Retinal pigment epithelial cell (primary cell): ENCODE measurements at regions not wholly inside any gene's neighbourhood (a gene's known extent, or its start where the extent isn't known, plus 50 kb on each side); places are given as distances from the start of the nearest gene placed in this dataset.

Experiments
- DNase-seq: peaks from one replicate; pipeline ENCODE4 v3.0.0-alpha.2; 2010; ENCODE audit warnings: low read depth
- H3K4me3 ChIP-seq: 2 replicates; pipeline ENCODE4 v1.5.1; 2011; ENCODE audit warnings: mild to moderate bottlenecking, low read length, control low read depth, moderate library complexity
- TF ChIP-seq, protein P1 (sequence below): conservative IDR thresholded peaks from 2 replicates; pipeline ENCODE4 v1.5.1; 2011; ENCODE audit warnings: low read depth, low read length, control low read depth, inconsistent platforms

DNA sequence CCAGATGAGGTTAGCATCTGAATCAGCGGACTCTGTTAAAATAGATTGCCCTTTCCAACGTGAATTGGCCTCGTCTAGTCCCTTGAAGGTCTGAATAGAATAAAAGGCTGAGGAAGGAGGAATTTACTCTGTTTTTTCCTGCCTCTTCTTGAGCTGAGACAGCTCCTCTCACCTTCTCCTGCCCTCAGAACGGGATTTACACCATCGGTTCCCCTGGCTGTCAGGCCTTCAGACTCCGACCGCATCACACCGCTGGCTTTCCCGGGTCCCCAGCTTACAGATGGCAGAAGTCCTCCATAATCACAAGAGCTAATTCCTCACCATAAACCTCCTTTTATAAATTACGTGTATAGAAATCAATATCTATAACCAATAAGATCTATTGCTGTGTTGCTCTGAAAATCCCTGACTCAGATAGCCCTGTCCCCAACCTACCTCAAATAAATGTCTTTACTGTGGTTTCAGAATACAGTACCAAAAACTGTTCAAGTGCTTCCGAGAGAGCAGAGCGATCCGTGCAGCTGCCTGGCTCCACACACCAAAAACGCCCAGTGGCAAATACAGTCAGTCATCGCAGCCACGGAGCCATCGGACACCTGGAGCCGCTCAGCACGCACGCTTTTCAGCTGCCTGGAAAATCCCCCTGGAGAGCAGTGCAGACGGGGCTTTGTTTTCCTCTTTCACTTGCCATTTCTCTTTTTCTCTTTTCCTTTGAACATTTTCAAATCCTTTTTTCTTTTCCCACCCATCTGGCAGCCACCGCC is 196.9 kb downstream of the NRP2 start:
- H3K4me3 ChIP-seq = no peak overlapping the region
- TF ChIP-seq, protein P1, sequence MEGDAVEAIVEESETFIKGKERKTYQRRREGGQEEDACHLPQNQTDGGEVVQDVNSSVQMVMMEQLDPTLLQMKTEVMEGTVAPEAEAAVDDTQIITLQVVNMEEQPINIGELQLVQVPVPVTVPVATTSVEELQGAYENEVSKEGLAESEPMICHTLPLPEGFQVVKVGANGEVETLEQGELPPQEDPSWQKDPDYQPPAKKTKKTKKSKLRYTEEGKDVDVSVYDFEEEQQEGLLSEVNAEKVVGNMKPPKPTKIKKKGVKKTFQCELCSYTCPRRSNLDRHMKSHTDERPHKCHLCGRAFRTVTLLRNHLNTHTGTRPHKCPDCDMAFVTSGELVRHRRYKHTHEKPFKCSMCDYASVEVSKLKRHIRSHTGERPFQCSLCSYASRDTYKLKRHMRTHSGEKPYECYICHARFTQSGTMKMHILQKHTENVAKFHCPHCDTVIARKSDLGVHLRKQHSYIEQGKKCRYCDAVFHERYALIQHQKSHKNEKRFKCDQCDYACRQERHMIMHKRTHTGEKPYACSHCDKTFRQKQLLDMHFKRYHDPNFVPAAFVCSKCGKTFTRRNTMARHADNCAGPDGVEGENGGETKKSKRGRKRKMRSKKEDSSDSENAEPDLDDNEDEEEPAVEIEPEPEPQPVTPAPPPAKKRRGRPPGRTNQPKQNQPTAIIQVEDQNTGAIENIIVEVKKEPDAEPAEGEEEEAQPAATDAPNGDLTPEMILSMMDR = no peak
- DNase-seq = no peak

DNA sequence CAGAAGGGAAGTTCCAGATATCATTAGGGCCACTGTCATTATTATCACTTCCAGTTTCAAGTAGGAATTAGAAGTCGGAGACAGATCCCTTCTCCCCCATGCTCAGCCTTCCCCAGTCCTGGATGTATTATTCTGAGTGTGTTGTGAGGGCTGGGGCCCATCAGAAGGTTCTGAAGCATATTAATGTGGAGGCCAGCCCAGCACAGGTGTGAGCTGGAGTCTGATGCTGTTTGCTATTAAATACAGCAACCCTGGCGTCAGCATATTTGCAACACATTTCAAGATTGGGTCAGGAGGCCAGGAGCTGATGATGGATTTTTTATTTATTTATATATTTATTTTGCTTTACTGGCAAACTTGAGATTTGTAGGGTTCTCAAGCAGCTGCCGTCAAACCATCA is 195.2 kb downstream of the NRP2 start:
- TF ChIP-seq, protein P1 = no peak
- no peak overlapping the region for H3K4me3 ChIP-seq
- DNase-seq = no peak

DNA sequence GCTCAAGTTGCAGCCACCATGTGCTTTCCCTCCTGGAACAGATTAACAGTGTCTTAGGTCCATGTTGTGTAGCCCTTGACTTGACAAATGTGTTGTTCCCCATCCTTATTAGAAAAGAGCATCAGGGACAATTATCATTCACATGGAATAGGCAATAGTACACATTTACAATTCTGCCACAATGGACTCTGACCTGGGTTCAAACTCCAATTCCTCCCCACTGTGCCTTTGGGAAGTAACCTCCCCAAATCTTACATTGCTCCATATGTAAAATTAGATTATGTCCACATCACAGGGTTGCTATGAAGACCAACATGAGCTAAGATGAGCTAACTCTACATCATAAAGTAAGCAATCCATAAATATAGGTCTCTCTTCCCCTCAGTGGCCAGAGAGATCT is 193.8 kb downstream of the NRP2 start:
- TF ChIP-seq, protein P1 = no peak
- H3K4me3 ChIP-seq = no peak overlapping the region
- no peak for DNase-seq

DNA sequence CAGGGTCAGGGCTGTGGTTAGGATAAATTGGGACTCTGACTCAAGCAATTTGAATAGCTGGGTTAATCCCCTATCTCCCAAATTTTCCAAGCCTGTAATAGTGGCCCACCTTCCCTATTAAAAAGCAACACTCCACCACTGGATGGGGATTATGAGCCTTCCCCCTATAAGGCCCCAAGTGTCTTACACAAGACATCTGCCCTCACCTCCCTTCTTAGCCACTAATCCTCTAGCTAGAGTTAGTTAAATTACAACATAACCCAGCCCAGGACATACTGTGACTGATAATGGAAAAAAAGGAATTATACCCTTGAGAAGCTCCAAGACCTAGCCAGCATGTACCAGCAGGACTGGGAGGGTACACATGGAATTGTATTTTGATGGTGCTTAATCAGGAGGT is 190.4 kb downstream of the NRP2 start:
- no peak overlapping the region for H3K4me3 ChIP-seq
- TF ChIP-seq, protein P1 = no peak
- DNase-seq = no peak

DNA sequence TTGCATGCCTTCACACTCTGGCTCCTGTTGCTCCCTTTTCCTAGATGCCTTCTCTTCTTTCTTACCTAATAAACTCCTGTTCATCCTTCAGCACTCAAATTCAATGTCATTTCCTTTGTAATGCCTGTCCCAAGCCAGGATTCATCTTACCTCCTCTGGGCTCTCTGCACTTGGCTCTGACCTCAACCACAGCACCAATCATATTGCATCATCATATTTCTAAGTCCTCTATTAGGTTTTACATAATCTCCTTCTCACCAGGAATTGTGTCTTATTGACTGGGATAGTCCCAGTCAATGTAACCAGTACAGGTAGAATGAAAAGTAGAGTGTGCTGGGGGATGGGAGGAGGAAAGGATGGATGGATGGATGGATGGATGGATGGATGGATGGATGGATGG is 187.1 kb downstream of the NRP2 start:
- TF ChIP-seq, protein P1 = no peak
- H3K4me3 ChIP-seq = no peak overlapping the region
- DNase-seq = no peak

DNA sequence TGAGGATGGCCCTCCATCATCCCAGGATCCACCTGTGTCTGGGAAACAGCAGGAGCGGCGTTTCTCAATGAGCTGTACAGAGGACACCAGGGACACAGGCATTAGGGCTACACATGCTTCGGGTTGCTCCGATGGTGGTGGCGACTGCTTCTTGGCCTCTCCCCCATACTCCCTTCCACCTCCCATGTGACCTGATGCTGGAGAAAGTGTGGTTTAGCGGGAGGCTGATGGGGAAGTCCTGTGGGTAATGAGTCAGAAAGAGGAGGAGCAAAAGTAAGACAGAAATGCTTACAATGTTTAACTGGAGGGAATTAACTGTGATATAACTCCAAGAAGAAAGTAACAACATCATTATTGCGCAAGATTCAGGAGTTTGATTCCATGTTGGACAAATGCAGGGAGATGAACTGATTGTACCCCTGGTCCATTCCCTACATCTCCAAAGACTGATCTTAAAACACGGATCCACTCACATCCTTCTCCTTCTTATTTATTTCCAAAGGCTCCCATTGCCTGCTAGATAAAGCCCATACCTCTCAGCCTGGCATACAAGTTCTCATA is 186.6 kb downstream of the NRP2 start:
- peak; percentile 76 for DNase-seq
- TF ChIP-seq, protein P1 = no peak
- no peak overlapping the region for H3K4me3 ChIP-seq

DNA sequence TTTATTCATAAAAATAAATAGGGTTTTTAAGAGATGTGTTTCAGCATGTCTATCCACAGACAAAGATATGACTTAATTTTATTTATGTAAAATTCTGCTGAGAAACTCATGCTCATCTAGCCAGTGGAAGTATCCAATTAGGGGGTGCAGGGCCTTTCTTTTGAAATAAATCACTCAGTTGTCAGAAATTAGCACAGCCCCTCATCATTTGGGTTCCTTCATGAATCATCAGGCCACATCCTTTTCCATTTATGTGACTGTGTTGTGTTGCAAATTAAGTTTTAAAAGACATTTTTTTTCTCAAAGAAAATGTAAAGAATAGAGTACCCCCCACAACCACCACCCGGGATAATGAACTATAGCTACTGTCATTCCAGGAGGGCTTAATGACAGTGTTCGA is 185.8 kb downstream of the NRP2 start:
- TF ChIP-seq, protein P1 = no peak
- no peak for DNase-seq
- H3K4me3 ChIP-seq = no peak overlapping the region
